Glomerular visceral epithelial cell (primary cell): ENCODE measurements at regions not wholly inside any gene's neighbourhood (a gene's known extent, or its start where the extent isn't known, plus 50 kb on each side); places are given as distances from the start of the nearest gene placed in this dataset.
A peak's percentile ranks its signal among the peaks of the same experiment; 100 is the strongest.
"Not testable (repeated sequence)": the region's sequence is repeated elsewhere in the genome, so short reads cannot be mapped to it uniquely, and the experiment has no call there.

Source experiments
- DNase-seq: peaks from one replicate; pipeline ENCODE4 v3.0.0-alpha.2; 2016; ENCODE audit errors: extremely low spot score

DNA sequence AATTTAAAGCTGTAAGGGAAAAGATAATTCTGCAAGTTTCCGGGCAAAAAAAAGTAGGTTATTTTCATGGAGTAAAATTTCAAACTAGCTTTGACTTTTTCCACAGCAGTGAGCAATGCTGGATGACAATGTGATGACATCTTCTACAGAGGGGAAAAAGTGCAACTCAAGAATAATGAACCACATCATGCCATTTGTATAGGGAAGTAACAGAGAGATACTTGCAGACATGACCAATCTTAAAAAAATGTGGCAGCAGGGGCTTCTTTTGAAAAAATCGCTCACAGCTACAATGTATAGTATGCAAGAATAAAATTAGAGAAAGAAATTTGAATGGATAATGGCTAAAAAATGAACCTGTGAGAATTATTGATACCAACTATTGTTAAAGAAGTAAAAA lies 115.5 kb downstream of the DHRS2 start:
- DNase-seq, result peak; percentile 69

DNA sequence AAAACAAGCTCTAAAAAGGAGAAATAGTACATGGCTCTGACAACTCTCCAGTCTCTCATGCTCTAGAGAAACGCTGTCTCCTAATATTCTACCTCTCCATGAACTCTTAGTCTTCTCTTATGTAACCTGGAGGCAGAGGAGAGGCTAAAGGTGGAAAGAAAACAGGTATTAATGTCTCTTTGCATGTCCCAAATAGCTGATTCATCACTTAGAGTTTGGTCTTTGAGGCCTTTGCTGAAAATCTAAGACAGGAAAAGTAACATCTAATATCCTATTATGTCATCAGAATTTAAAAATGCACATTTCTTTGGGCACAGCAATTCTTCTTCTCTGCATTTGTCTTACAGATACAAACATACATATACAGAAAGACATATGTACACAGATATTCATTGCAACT lies 127.2 kb downstream of the DHRS2 start:
- no peak for DNase-seq

GRCh38 chr14:23766737-23767401 lies 130.7 kb downstream of the DHRS2 start:
- DNase-seq, result no peak

- not testable (repeated sequence) for DNase-seq
Observed at GRCh38 chr14:23769221-23769728, 133.1 kb downstream of the DHRS2 start.

- no peak for DNase-seq
Observed at GRCh38 chr14:23773981-23774380, 137.8 kb downstream of the DHRS2 start.

- no peak for DNase-seq
Observed at GRCh38 chr14:23776296-23776695, 140.1 kb downstream of the DHRS2 start.

GRCh38 chr14:23785208-23785607 lies 149.0 kb downstream of the DHRS2 start:
- no peak for DNase-seq

DNA sequence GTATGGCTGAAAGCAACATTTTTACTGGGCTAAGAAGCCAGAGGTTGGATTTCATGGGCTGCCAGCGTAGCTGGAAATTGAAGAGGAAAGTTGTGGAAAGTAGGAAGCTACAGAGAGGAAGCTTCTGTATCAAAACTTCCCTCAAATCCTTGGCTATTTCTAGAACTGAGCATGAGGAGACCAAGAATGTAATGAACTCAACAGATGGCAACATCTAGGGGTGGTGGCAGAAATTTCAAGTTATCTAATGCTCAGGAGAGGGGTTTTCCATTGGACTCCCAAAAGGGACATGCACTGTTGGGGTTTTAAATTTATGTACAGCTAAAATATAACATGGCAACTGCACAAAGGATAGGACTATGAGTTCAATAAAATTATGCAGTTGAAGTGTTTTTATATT lies 151.3 kb downstream of the DHRS2 start:
- no peak for DNase-seq

DNA sequence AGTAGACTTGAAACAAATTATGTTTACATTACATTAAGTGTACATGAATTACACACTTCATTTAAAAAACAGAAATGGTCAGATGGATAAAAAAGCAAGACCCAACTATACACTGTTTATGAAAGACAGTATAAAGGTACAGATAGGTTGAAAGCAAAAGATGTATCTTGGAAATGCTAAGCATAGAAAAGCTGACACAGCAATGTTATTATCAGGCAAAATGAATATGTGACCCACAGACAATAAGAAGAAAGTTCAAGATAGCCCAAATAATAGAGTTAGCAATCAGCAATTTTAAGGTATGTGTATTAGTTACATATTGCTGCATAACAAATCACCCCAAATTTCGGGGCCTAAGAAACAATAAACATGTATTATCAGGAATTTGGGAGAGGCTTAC lies 153.5 kb downstream of the DHRS2 start:
- no peak for DNase-seq

- no peak for DNase-seq
Observed at GRCh38 chr14:23793532-23793931, 157.4 kb downstream of the DHRS2 start.

- no peak for DNase-seq
Observed at GRCh38 chr14:23800811-23801210, 152.8 kb upstream of the DHRS4 start.

DNA sequence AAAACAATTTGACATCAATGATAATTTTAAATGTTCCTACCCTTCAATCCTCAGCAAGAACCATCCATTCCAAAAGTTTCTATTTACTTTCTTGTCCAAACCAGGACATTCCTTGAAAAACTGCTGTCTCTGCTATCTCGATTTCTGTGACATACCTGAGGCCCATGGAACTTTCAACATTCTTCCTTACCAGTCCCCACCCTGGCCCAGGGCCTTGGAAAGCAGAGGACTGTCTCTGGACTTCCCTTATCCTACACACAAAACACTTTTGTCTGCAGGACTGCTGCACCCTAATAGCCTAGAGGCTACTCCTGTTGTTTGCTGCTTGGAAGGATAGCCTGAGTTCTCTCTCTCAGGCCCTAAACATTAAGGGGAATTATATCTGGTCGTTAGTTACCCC lies 151.8 kb upstream of the DHRS4 start:
- DNase-seq, result no peak

- no peak for DNase-seq
Observed at GRCh38 chr14:23804817-23805216, 148.8 kb upstream of the DHRS4 start.

DNA sequence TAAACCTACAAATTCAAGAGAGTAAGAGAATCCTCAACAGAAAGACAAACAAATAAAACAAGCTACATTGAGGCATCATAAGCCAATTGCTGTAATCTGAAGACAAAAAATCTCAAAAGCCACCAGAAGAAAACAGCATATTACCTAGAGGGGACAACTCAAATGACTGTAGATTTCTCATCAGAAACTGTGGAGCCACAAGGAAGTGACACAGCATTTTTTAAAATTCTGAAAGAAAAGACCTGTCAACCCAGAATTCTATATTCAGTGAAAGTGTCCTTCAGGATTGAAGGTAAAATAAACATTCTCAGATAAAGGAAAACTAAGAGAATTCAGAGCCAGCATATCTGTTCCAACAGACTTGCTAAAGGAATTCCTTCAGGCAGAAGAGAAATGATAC lies 147.8 kb upstream of the DHRS4 start:
- no peak for DNase-seq

GRCh38 chr14:23814527-23815256 lies 138.9 kb upstream of the DHRS4 start:
- no peak for DNase-seq

GRCh38 chr14:23816371-23816770 lies 137.2 kb upstream of the DHRS4 start:
- no peak for DNase-seq

DNA sequence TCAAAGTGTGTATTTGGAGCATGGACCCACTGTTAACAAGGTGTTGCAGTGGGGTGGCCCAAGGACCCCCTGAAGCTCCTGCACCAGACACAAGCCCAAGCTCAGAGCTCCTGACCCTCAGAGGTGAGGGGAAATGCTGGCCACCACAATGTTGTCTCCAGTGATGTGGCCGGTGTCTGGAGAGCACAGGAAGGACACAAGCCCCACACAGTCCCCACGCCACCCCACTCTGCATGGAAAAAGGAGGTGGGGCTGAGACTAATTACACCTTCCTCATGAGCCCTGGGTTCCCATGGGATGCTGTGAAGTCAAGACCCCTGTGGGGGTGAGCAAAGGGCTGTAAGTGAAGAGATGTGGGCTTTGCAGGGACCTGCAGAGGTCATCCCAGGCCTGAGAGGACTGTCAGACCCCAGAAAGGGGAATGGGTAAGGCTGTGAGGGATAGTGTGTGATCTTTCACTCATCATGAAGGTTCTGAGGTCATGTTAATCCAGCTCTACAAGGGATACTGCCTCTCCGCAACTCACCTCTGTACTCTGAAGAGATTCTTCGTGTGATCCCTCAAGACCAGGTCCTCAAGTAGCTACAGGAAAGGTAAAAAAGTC lies 136.3 kb upstream of the DHRS4 start:
- DNase-seq, result no peak

GRCh38 chr14:23827100-23827892 lies 126.3 kb upstream of the DHRS4 start:
- peak; percentile 17 for DNase-seq

GRCh38 chr14:23828001-23828400 lies 125.6 kb upstream of the DHRS4 start:
- DNase-seq, result no peak

GRCh38 chr14:23828616-23829015 lies 125.0 kb upstream of the DHRS4 start:
- no peak for DNase-seq

- peak; percentile 87 for DNase-seq
Observed at GRCh38 chr14:23829736-23830471, 123.7 kb upstream of the DHRS4 start.
